HG03095 (cell line): ENCODE measurements at regions not wholly inside any gene's neighbourhood (a gene's known extent, or its start where the extent isn't known, plus 50 kb on each side); places are given as distances from the start of the nearest gene placed in this dataset.
"Not testable (repeated sequence)": the region's sequence is repeated elsewhere in the genome, so short reads cannot be mapped to it uniquely, and the experiment has no call there.

ENCODE experiments used
- ATAC-seq: cut with Tn5 transposase; IDR thresholded peaks from one replicate; pipeline ENCODE4 v1.9.1; 2021; ENCODE audit warnings: moderate library complexity; ENCODE audit not compliant: unreplicated experiment

DNA sequence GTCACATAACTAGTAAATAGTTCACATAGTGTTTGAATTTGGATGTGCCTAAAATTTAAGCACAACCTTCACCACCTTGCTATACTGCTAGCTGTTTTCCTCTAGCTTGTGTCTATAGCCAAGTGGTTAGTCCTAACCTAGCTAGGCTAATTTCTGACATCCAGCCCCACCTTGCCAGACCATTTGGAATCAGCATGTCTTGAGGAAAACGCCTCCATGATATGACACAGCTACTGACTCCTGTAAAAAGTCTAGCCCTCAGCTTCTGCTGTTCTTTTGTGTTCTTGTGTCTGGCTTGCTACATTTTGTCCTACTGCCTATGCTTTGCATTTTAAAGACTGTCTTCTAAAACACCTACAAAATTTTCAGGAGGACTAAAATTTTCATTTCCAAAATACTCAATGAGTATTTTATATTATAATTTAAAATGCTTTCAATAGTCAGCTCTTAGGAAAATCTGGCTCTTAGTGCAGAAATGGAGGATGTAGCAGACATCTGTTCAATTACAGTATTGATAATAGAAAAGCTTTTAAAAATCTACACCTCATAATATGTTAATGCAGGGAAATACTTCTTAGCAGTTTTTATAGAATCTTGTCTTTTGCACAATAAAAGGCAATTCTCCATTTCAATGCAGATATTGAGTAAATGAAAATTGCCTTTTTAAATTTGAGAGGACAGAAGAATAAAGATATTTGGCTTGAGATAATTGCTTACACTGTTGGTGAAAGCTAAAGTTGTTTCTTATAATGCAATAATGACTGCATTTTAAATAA lies 160.8 kb upstream of the APP start:
- ATAC-seq: no peak

- no peak for ATAC-seq
These were observed 150.0 kb upstream of the APP start for GRCh38 chr21:26320596-26320995.

- ATAC-seq: no peak
These were observed 137.1 kb upstream of the APP start for GRCh38 chr21:26307640-26308039.

- ATAC-seq: no peak
These were observed 127.3 kb upstream of the APP start for GRCh38 chr21:26297851-26298250.

GRCh38 chr21:26293141-26293946 lies 122.8 kb upstream of the APP start:
- ATAC-seq: no peak

DNA sequence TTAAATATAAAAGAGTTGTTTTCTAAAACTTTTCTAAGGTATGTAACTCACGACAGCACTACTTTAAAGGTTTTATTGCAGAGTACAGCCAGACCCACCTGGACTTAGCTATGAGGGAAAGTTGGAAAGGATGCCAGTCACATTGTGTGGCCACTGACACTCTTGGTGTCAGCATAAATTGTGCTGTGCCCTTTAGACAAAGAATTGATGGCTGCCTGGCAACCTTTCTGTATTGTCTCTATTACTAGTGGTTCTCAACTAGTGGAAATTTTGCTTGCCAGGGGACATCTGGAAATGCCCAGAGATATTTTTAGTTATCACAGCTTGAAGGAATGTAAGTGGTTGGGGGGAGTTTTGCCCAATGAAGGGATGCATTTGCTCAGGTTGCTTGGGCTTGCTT lies 117.5 kb upstream of the APP start:
- no peak for ATAC-seq

GRCh38 chr21:26284531-26284930 lies 114.0 kb upstream of the APP start:
- no peak for ATAC-seq

DNA sequence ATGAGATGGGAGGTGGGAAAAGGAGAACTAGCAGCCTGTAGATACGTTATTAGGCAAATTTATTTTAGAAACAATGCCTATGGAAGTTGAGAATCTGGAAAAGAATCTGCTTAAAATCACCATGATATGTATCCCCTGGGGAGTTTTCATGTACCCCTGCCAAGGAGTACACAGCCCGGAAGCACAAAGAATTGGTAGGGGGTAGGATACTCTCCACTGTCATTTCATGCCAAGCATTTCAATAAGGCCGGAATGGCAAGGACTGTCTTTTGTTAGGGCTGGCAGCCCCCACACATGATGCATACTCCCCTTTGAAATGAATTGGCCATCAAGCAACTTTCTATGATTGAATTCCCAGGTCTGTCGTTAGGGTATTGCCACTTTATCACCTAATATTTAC lies 111.5 kb upstream of the APP start:
- ATAC-seq: no peak

DNA sequence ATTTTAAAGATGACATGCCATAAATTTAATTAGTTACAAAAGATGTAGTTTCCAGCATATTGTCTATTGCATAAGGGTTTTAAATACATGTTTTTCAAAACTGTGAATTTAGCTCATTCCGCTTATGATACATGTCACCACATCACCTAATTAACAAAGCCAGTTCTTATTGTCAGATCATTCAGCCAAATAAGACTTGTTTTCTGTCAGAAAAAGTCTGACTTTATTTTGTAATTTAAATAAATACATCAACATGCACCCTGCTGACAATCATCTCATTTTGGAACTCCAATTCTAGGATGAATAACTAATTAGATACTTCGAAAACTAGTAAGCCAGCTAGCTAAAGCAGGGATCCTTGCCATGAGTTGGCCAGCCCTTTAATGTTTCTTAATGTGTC lies 110.9 kb upstream of the APP start:
- no peak for ATAC-seq

DNA sequence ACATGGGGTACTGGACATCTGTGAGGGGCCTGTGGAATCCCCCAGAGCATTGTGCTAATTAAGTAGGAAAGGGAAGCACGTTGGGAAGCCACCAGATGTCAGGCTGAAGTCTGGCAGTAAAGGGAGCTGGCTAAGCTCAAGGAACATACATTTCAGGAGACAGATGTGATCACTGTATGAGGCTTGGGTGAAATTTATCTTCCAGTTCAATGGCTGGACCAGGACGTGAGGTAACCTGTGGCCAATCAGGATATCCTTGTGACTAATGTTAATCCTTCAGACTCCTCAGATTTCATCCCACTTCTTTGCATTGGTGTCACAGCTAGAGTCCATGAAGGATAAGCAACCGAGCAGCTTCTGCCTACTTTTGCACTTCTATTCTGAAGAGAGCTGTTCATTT lies 110.2 kb upstream of the APP start:
- no peak for ATAC-seq

- no peak for ATAC-seq
These were observed 109.6 kb upstream of the APP start for GRCh38 chr21:26280148-26280547.

DNA sequence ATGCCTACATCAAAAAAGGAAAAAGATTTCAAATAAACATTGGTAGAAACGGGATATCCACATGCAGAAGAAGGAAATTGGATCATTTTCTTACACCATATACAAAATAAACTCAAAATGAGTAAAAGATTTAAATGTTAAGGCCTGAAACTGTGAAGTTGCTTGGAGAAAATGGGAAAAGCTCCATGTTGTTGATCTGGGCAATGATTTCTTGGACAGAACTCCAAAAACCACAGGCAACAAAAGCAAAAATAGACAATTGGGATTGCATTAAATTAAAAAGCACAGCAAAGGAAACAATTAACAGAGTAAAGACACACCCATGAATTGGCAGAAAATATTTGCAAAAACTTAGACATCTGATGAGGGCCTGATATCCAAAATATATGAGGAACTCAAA lies 105.2 kb upstream of the APP start:
- no peak for ATAC-seq

GRCh38 chr21:26273686-26274313 lies 103.2 kb upstream of the APP start:
- ATAC-seq: no peak

DNA sequence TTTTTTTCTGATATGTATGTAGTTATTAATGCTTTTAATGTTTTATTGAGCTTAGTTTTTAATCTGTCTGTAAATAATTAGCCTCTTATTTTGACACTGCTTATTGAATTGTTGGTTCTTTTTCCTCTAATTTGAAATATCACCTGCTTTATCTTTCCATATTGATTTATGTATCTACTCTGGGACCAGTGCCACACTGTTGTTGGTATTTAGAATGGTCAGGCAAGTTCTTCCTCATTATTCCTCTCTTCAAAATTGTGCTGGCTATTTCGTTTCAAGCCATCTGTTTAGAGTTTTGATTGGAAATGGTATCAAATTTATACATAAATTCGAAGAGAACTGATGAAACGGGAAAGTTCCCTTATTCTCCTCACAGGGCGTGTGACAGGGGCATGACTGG lies 96.8 kb upstream of the APP start:
- ATAC-seq: no peak

DNA sequence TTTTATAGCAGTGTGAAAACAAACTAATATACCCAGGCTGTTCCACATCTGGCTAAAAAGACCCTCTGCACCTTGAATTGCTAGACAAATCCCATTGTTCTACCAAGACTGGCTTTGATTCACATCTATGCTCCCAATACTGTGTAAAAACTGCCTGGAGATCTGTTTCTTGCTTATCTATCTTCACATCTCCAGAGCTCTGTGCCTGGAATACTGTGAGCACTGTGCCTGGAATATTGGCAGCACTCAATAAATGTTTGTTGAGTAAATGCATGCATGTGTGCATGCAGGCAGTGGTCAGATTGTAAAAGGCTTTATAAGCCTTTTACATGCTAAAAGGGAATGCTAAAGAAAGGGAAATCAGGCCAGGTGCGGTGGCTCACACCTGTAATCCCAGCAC lies 75.5 kb upstream of the APP start:
- no peak for ATAC-seq

GRCh38 chr21:26245428-26245827 lies 74.9 kb upstream of the APP start:
- no peak for ATAC-seq

GRCh38 chr21:26238646-26239045 lies 68.1 kb upstream of the APP start:
- no peak for ATAC-seq

DNA sequence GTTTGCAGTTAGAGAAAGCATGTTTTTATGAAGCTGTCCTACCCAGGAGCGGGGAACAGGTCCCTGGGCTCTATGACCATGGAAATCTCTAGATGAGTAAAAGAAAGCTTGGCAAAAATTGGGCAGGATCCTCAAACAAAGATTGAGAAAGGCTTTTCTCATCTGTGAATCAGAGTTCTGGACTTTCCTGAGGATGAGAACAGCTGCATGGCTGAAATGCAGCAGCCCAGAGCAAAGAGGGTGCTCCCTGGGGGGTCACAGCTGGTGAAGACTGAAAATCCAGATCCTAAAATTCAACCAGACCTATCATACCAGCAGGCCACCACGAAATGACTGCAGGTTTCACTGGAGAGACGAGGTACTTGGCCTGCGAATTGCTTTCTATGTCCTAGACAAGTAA lies 65.7 kb upstream of the APP start:
- no peak for ATAC-seq

DNA sequence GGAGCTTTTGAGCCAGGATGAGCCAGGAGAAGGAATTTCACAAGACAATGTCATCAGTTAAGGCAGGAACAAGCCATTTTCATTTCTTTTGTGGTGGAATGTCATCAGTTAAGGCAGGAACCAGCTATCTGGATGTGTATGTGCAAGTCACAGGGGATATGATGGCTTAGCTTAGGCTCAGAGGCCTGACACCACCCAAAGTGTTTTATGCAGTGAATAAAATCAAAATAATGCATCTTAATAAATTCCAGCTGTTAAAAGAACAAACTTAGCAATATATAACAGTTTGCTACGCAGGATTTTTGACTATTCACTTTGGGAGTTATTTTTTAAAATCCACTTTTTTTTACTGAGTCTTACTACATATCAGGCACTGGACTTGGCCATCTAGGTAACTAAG lies 62.7 kb upstream of the APP start:
- ATAC-seq: not testable (repeated sequence)

- ATAC-seq: not testable (repeated sequence)
These were observed 61.9 kb upstream of the APP start for GRCh38 chr21:26232491-26232890.

DNA sequence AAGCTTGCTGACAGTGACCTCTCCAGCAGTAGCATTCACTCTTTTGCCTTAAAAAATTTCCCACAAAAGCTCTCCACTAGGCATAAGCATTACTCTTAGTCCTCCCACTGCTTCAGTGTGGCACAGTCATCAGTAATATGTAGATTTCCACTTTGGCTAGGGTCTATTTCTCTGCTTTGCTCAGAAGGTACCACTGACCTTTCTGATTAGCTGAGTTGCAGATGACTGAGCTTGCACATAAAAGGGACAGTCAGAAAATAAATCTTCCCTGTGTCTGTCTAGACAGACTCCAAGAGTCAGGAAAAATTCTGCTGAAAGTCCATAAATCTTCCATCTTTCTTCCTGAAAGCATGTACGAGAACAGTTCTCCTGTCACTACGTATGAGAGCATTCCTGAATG lies 56.6 kb upstream of the APP start:
- ATAC-seq: no peak

- no peak for ATAC-seq
These were observed 56.2 kb upstream of the APP start for GRCh38 chr21:26226724-26227123.
